ENCODE measurements at regions not wholly inside any gene's neighbourhood (a gene's known extent, or its start where the extent isn't known, plus 50 kb on each side); places are given as distances from the start of the nearest gene placed in this dataset.

DNA sequence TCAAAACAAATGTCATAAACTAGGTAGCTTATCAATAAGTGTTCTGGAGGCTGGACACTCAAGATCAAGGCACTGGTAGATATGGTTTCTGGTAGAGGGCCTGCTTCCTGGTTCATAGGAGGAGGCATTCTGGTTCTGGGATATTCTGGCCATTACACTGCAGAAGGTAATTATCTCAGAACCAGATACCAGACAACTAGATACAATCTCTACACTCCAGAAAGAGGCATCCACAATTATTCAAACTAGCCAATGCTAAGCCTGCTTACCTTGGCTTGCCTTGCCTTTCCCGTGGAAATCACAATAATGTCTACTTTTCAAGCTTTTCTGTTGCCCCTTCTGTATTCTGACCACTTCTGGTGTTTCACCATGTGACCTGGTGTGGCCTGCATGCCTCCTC, 785.2 kb upstream of the GYPC start:
- TF ChIP-seq CTCF (IDR thresholded peaks at IDR 0.05), result no peak
- no peak for TF ChIP-seq POLR2A (IDR thresholded peaks at IDR 0.05)
- no peak for TF ChIP-seq POLR2AphosphoS5 (IDR thresholded peaks at IDR 0.05; ENCODE audit: insufficient read depth in 1 of 2, low read depth in 1 of 2)
